SIG-M5 treated with dmso at 0.1 percent for 504 hours (cell line): ENCODE measurements at regions not wholly inside any gene's neighbourhood (a gene's known extent, or its start where the extent isn't known, plus 50 kb on each side); places are given as distances from the start of the nearest gene placed in this dataset.
A peak's percentile ranks its signal among the peaks of the same experiment; 100 is the strongest.

Experiments
- DNase-seq: peaks from one replicate; lab custom pipeline; 2025; ENCODE audit not compliant: unreplicated experiment; lab: John Stamatoyannopoulos, UW

- DNase-seq, result no peak
Observed at GRCh38 chr2:12641441-12641840, 75.3 kb upstream of the TRIB2 start.

GRCh38 chr2:12642332-12642731 lies 74.4 kb upstream of the TRIB2 start:
- DNase-seq, result no peak

- no peak for DNase-seq
Observed at GRCh38 chr2:12642859-12643258, 73.9 kb upstream of the TRIB2 start.

GRCh38 chr2:12649602-12650400 lies 66.9 kb upstream of the TRIB2 start:
- no peak for DNase-seq

- no peak for DNase-seq
Observed at GRCh38 chr2:12651641-12652040, 65.1 kb upstream of the TRIB2 start.

GRCh38 chr2:12652723-12653122 lies 64.0 kb upstream of the TRIB2 start:
- no peak for DNase-seq

- DNase-seq, result no peak
Observed at GRCh38 chr2:12657560-12657959, 59.2 kb upstream of the TRIB2 start.

- no peak for DNase-seq
Observed at GRCh38 chr2:12658310-12658945, 58.3 kb upstream of the TRIB2 start.

GRCh38 chr2:12661489-12661888 lies 55.2 kb upstream of the TRIB2 start:
- DNase-seq, result peak; percentile 18

- DNase-seq, result no peak
Observed at GRCh38 chr2:12663306-12664037, 53.3 kb upstream of the TRIB2 start.

- DNase-seq, result no peak
Observed at GRCh38 chr2:12665334-12665733, 51.4 kb upstream of the TRIB2 start.

- DNase-seq, result no peak
Observed at GRCh38 chr2:12666445-12666844, 50.3 kb upstream of the TRIB2 start.
